Gastroesophageal sphincter (tissue), 4 donors: ENCODE measurements at regions not wholly inside any gene's neighbourhood (a gene's known extent, or its start where the extent isn't known, plus 50 kb on each side); places are given as distances from the start of the nearest gene placed in this dataset.

ENCODE experiments used
- ATAC-seq: fragments of 150-250 bp; one replicate; pipeline ENCODE4 v1.9.1; 2016; ENCODE audit warnings: mild to moderate bottlenecking, moderate library complexity
- H3K27ac ChIP-seq, 4 donors: fragments of 200-600 bp; sonication (generic) in 3 of 4; 1 replicate in 3 of 4; 2 replicates in 1 of 4; pipeline ENCODE4 v1.5.1; 2016 to 2019
- H3K27me3 ChIP-seq: fragments of 200-600 bp; sonication (generic); one replicate; pipeline ENCODE4 v1.5.1; 2019
- H3K36me3 ChIP-seq, 2 donors: fragments of 200-600 bp; sonication (generic); one replicate each; pipeline ENCODE4 v1.5.1; 2019; ENCODE audit warnings: control low read depth in 1 of 2
- H3K4me1 ChIP-seq, 3 donors: fragments of 200-600 bp; sonication (generic); 1 replicate in 2 of 3; 2 replicates in 1 of 3; pipeline ENCODE4 v1.5.1; 2016 to 2019; ENCODE audit warnings: control low read depth in 2 of 3
- H3K4me3 ChIP-seq, 2 donors: fragments of 200-600 bp; sonication (generic); one replicate each; pipeline ENCODE4 v1.5.1; 2019; ENCODE audit warnings: mild to moderate bottlenecking in 1 of 2, moderate library complexity in 1 of 2
- H3K9me3 ChIP-seq, 3 donors: fragments of 200-600 bp; sonication (generic); one replicate each; pipeline ENCODE4 v1.5.1; 2017 to 2019; ENCODE audit warnings: control low read depth in 2 of 3
- CTCF ChIP-seq, 4 experiments: fragments of 200-600 bp in 2 of 4; fragments of 450-650 bp in 2 of 4; sonication (generic) in 1 of 4; IDR thresholded peaks; one replicate each; pipeline ENCODE4 v1.5.1; 2017 to 2019; ENCODE audit warnings: antibody characterized with exemption in 4 of 4, mild to moderate bottlenecking in 2 of 4, moderate library complexity in 2 of 4
- EP300 ChIP-seq: sonication (generic); formaldehyde crosslinking; IDR thresholded peaks from one replicate; pipeline ENCODE4 v1.6.1; 2017; ENCODE audit warnings: antibody characterized with exemption, mild to moderate bottlenecking
- POLR2A ChIP-seq, 2 donors: fragments of 450-650 bp; IDR thresholded peaks; one replicate each; pipeline ENCODE4 v1.6.1; 2017; ENCODE audit warnings: antibody characterized with exemption in 2 of 2, mild to moderate bottlenecking in 2 of 2, moderate library complexity in 1 of 2
- POLR2AphosphoS5 ChIP-seq: sonication (generic); formaldehyde crosslinking; IDR thresholded peaks from one replicate; pipeline ENCODE4 v1.6.1; 2017; ENCODE audit warnings: antibody characterized with exemption
- WGBS, 2 donors: methylation state at CpG; one replicate each; pipeline ENCODE4 v1.1.5; 2018; ENCODE audit warnings: low coverage in 1 of 2; 5-methylcytosine and 5-hydroxymethylcytosine counted together

- H3K36me3 ChIP-seq = no peaks in the 10 kb centered on the region
- H3K27me3 ChIP-seq = no peaks in the 10 kb centered on the region
- H3K27ac ChIP-seq = no peak overlapping the region
- no peaks in the 10 kb centered on the region for H3K4me1 ChIP-seq
- TF ChIP-seq POLR2AphosphoS5 = no peak
- no peak for TF ChIP-seq CTCF (IDR thresholded peaks at IDR 0.05)
- TF ChIP-seq EP300 = no peak
- no peak for TF ChIP-seq POLR2A (IDR thresholded peaks at IDR 0.05)
- ATAC-seq = no peak
- H3K4me3 ChIP-seq = no peak overlapping the region
- WGBS, 2 donors = 71 to 78% methylated on average over 5 of the region's 5 CpGs
- peaks cover 0 to 10% (median 0%) of the 10 kb centered on the region in 3 donors for H3K9me3 ChIP-seq
These were observed 87.9 kb upstream of the SPAG17 start for GRCh38 chr1:118272884-118273283.

- H3K27ac ChIP-seq = no peak overlapping the region
- H3K9me3 ChIP-seq = peaks cover 0 to 2% (median 0%) of the 10 kb centered on the region in 3 donors
- ATAC-seq = no peak
- H3K4me1 ChIP-seq = no peaks in the 10 kb centered on the region
- H3K36me3 ChIP-seq = no peaks in the 10 kb centered on the region
- no peak overlapping the region for H3K4me3 ChIP-seq
- TF ChIP-seq EP300 (no peak), POLR2AphosphoS5 (no peak), POLR2A (IDR thresholded peaks at IDR 0.05) (no peak), CTCF (IDR thresholded peaks at IDR 0.05) (no peak)
- WGBS, 2 donors = 67 to 100% methylated on average over 1 of the region's 3 CpGs
- no peaks in the 10 kb centered on the region for H3K27me3 ChIP-seq
These were observed 86.9 kb upstream of the SPAG17 start for GRCh38 chr1:118271883-118272282.

- no peak for ATAC-seq
- Histone ChIP-seq H3K4me1 (no peaks in the 10 kb centered on the region), H3K36me3 (no peaks in the 10 kb centered on the region), H3K27me3 (no peaks in the 10 kb centered on the region), H3K9me3 (no peaks in the 10 kb centered on the region), H3K4me3 (no peak overlapping the region), H3K27ac (no peak overlapping the region)
- TF ChIP-seq CTCF (IDR thresholded peaks at IDR 0.05) = no peak
- TF ChIP-seq POLR2A (IDR thresholded peaks at IDR 0.05) = no peak
- TF ChIP-seq POLR2AphosphoS5 = no peak
- 29 to 42% methylated on average over 2 of the region's 2 CpGs for WGBS, 2 donors
These were observed 84.6 kb upstream of the SPAG17 start for GRCh38 chr1:118269598-118269997.

GRCh38 chr1:118266436-118266835, 81.4 kb upstream of the SPAG17 start:
- Histone ChIP-seq H3K9me3 (no peaks in the 10 kb centered on the region), H3K4me3 (no peak overlapping the region), H3K27me3 (no peaks in the 10 kb centered on the region), H3K36me3 (no peaks in the 10 kb centered on the region), H3K4me1 (no peaks in the 10 kb centered on the region), H3K27ac (no peak overlapping the region)
- 75 to 81% methylated on average over 3 of the region's 3 CpGs for WGBS, 2 donors
- TF ChIP-seq POLR2A (IDR thresholded peaks at IDR 0.05) (no peak), POLR2AphosphoS5 (no peak), EP300 (no peak), CTCF (IDR thresholded peaks at IDR 0.05) (no peak)
- ATAC-seq = no peak

GRCh38 chr1:118264343-118264742, 79.3 kb upstream of the SPAG17 start:
- Histone ChIP-seq H3K4me1 (no peaks in the 10 kb centered on the region), H3K9me3 (no peaks in the 10 kb centered on the region), H3K4me3 (no peak overlapping the region), H3K36me3 (no peaks in the 10 kb centered on the region), H3K27me3 (no peaks in the 10 kb centered on the region), H3K27ac (no peak overlapping the region)
- no peak for ATAC-seq
- TF ChIP-seq EP300 (no peak), CTCF (IDR thresholded peaks at IDR 0.05) (no peak), POLR2AphosphoS5 (no peak), POLR2A (IDR thresholded peaks at IDR 0.05) (no peak)
- 86 to 96% methylated on average over 3 of the region's 3 CpGs for WGBS, 2 donors
